ENCODE measurements at regions not wholly inside any gene's neighbourhood (a gene's known extent, or its start where the extent isn't known, plus 50 kb on each side); places are given as distances from the start of the nearest gene placed in this dataset.

DNA sequence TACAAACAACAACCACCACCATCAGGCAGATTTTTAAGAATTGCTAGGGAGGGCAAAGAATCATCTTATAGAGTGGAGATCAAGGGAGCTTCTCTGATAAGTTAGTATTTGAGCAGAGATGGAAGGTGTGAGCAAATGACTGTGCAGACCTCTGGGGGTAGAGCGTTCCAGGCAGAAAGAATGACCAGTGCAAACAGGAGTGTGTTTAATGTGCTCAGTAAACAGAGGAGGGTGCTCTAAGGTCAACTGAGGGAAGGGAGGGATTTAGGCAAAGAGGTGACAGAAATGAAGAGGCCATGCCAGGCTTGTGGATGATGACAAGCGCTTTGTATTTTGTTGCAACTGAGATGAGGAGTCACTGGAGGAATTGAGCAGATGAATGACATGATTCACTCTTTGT lies 172.5 kb upstream of the GJB5 start:
- ATAC-seq = no peak
- TF ChIP-seq, protein P1, sequence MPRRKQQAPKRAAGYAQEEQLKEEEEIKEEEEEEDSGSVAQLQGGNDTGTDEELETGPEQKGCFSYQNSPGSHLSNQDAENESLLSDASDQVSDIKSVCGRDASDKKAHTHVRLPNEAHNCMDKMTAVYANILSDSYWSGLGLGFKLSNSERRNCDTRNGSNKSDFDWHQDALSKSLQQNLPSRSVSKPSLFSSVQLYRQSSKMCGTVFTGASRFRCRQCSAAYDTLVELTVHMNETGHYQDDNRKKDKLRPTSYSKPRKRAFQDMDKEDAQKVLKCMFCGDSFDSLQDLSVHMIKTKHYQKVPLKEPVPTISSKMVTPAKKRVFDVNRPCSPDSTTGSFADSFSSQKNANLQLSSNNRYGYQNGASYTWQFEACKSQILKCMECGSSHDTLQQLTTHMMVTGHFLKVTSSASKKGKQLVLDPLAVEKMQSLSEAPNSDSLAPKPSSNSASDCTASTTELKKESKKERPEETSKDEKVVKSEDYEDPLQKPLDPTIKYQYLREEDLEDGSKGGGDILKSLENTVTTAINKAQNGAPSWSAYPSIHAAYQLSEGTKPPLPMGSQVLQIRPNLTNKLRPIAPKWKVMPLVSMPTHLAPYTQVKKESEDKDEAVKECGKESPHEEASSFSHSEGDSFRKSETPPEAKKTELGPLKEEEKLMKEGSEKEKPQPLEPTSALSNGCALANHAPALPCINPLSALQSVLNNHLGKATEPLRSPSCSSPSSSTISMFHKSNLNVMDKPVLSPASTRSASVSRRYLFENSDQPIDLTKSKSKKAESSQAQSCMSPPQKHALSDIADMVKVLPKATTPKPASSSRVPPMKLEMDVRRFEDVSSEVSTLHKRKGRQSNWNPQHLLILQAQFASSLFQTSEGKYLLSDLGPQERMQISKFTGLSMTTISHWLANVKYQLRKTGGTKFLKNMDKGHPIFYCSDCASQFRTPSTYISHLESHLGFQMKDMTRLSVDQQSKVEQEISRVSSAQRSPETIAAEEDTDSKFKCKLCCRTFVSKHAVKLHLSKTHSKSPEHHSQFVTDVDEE (CRISPR knock-in tag; IDR thresholded peaks at IDR 0.05) = no peak
- no peak for TF ChIP-seq OSR1 (CRISPR knock-in tag; IDR thresholded peaks at IDR 0.05)
- no peak for TF ChIP-seq SNAI2 (CRISPR knock-in tag; IDR thresholded peaks at IDR 0.05)
- no peak for TF ChIP-seq RARB (CRISPR knock-in tag; IDR thresholded peaks at IDR 0.05)
- no peak for TF ChIP-seq GLIS3 (CRISPR knock-in tag; IDR thresholded peaks at IDR 0.05)
- no peak for TF ChIP-seq PPARA (CRISPR knock-in tag; IDR thresholded peaks at IDR 0.05; ENCODE audit: borderline replicate concordance)
- no peak for TF ChIP-seq ISL1 (CRISPR knock-in tag; IDR thresholded peaks at IDR 0.05)
- TF ChIP-seq, protein P2, sequence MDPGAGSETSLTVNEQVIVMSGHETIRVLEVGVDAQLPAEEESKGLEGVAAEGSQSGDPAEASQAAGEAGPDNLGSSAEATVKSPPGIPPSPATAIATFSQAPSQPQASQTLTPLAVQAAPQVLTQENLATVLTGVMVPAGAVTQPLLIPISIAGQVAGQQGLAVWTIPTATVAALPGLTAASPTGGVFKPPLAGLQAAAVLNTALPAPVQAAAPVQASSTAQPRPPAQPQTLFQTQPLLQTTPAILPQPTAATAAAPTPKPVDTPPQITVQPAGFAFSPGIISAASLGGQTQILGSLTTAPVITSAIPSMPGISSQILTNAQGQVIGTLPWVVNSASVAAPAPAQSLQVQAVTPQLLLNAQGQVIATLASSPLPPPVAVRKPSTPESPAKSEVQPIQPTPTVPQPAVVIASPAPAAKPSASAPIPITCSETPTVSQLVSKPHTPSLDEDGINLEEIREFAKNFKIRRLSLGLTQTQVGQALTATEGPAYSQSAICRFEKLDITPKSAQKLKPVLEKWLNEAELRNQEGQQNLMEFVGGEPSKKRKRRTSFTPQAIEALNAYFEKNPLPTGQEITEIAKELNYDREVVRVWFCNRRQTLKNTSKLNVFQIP (CRISPR knock-in tag; IDR thresholded peaks at IDR 0.05; ENCODE audit: borderline replicate concordance, low read depth) = no peak

DNA sequence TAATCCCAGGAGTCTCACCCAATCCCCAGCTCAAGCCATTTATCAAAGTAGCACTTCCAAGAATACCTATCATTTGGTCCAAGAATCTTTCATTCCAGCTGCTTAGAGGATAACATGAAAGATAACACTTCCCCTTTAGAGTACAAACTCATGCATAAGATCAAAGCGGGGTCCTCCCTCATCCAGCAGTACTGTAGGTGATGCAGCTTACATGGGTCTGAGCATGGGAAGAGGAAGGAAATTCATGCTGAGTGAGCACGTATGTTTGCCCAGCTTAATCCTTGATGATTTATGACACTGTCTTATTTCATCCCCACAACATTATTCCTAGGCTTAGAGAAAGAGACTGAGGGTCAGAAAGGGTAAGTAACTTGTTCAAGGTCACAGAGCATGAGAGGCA lies 167.1 kb upstream of the GJB5 start:
- ATAC-seq = no peak
- TF ChIP-seq, protein P2 (CRISPR knock-in tag; IDR thresholded peaks at IDR 0.05; ENCODE audit: borderline replicate concordance, low read depth) = no peak
- TF ChIP-seq ZFP3 (CRISPR knock-in tag; IDR thresholded peaks at IDR 0.05) = no peak
- no peak for TF ChIP-seq BACH2 (CRISPR knock-in tag; IDR thresholded peaks at IDR 0.05; ENCODE audit: borderline replicate concordance)
- TF ChIP-seq CSDC2 (CRISPR knock-in tag; IDR thresholded peaks at IDR 0.05) = no peak
- no peak for TF ChIP-seq ISL1 (CRISPR knock-in tag; IDR thresholded peaks at IDR 0.05)
- TF ChIP-seq PPARA (CRISPR knock-in tag; IDR thresholded peaks at IDR 0.05; ENCODE audit: borderline replicate concordance) = no peak
- TF ChIP-seq TOX (CRISPR knock-in tag; IDR thresholded peaks at IDR 0.05; ENCODE audit: borderline replicate concordance) = no peak
- TF ChIP-seq ZFP30 (CRISPR knock-in tag; IDR thresholded peaks at IDR 0.05) = no peak
- TF ChIP-seq, protein P1 (CRISPR knock-in tag; IDR thresholded peaks at IDR 0.05) = no peak

DNA sequence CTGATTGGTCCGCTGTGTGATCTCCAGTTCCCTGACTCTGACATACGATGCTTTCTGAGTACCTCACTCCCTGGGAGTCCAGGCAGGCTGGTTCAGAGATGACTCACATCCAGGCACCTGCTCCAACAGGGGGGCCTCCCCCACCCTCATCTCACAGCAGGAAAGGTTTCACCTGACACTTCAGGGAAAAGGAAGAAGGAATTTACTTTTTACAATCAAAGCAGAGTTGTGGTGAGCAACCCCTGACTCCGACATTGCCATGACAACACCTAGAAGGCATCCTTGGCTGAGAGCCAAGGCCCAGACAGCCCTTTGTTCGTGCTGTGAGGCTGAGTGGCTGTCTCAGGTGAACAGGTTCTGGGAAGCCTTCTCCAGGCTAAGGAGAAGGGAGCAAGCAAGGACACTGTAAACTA lies 164.6 kb upstream of the GJB5 start:
- TF ChIP-seq ZFP3 (CRISPR knock-in tag; IDR thresholded peaks at IDR 0.05) (no peak), ARNTL (CRISPR knock-in tag; IDR thresholded peaks at IDR 0.05; ENCODE audit: borderline replicate concordance, low read depth) (no peak), ZC3H10 (CRISPR knock-in tag; IDR thresholded peaks at IDR 0.05) (no peak), TOX (CRISPR knock-in tag; IDR thresholded peaks at IDR 0.05; ENCODE audit: borderline replicate concordance) (no peak), ESRRG (CRISPR knock-in tag; IDR thresholded peaks at IDR 0.05) (no peak), ZNF8 (CRISPR knock-in tag; IDR thresholded peaks at IDR 0.05) (no peak), OSR1 (CRISPR knock-in tag; IDR thresholded peaks at IDR 0.05) (no peak), ZNF565 (CRISPR knock-in tag; conservative IDR thresholded peaks at IDR 0.05; ENCODE audit: low read depth) (no peak), ISL1 (CRISPR knock-in tag; IDR thresholded peaks at IDR 0.05) (no peak), TCF4 (CRISPR knock-in tag; IDR thresholded peaks at IDR 0.05; ENCODE audit: borderline replicate concordance) (no peak), RARB (CRISPR knock-in tag; IDR thresholded peaks at IDR 0.05) (no peak), PPARA (CRISPR knock-in tag; IDR thresholded peaks at IDR 0.05; ENCODE audit: borderline replicate concordance) (no peak)
- TF ChIP-seq, protein P1 (CRISPR knock-in tag; IDR thresholded peaks at IDR 0.05) = no peak
- ATAC-seq = no peak
